WTC11 (cell line): ENCODE measurements at regions not wholly inside any gene's neighbourhood (a gene's known extent, or its start where the extent isn't known, plus 50 kb on each side); places are given as distances from the start of the nearest gene placed in this dataset.

Experiments used
- ATAC-seq: fragments of 200-7000 bp; cut with Tn5 transposase; 2 replicates; pipeline ENCODE4 v1.10.0; 2021; ENCODE audit warnings: mild to moderate bottlenecking, moderate library complexity
- CTCF ChIA-PET: fragments of 300-600 bp; sonication (Branson Sonifier 250); formaldehyde crosslinking; loops from one replicate; lab custom pipeline; 2021; ENCODE audit warnings: antibody characterized with exemption; lab: Charles Lee
- POLR2A ChIA-PET: fragments of 350-600 bp; sonication (Branson Sonifier 250); formaldehyde crosslinking; loops from one replicate; lab custom pipeline; 2021; ENCODE audit warnings: antibody characterized with exemption; lab: Charles Lee
- DNase-seq: peaks from one replicate; pipeline ENCODE4 v3.0.0; 2021; ENCODE audit warnings: low spot score
- H3K27ac Mint-ChIP-seq: 2 replicates; pipeline ENCODE4 v1.8.0; 2021; ENCODE audit warnings: mixed read lengths
- H3K27me3 Mint-ChIP-seq: 2 replicates; pipeline ENCODE4 v1.8.0; 2021; ENCODE audit warnings: low read depth, mild to moderate bottlenecking, moderate library complexity, mixed read lengths
- H3K36me3 Mint-ChIP-seq: 2 replicates; pipeline ENCODE4 v1.8.0; 2021; ENCODE audit warnings: mixed read lengths
- H3K4me1 Mint-ChIP-seq: 2 replicates; pipeline ENCODE4 v1.8.0; 2022; ENCODE audit warnings: mixed read lengths
- H3K4me3 Mint-ChIP-seq: 2 replicates; pipeline ENCODE4 v1.8.0; 2021; ENCODE audit warnings: mild to moderate bottlenecking, moderate library complexity, mixed read lengths
- H3K9me3 Mint-ChIP-seq: 2 replicates; pipeline ENCODE4 v1.8.0; 2021; ENCODE audit warnings: mixed read lengths
- CBFB ChIP-seq: sonication (generic); formaldehyde crosslinking; IDR thresholded peaks from 2 replicates; pipeline ENCODE4 v1.8.1; 2022; ENCODE audit warnings: mild to moderate bottlenecking, low read depth, missing genetic modification reagents
- ESRRA ChIP-seq: sonication (generic); formaldehyde crosslinking; IDR thresholded peaks from 2 replicates; pipeline ENCODE4 v1.8.1; 2022; ENCODE audit warnings: mild to moderate bottlenecking, missing genetic modification reagents, borderline replicate concordance
- ETV6 ChIP-seq: sonication (generic); formaldehyde crosslinking; IDR thresholded peaks from 2 replicates; pipeline ENCODE4 v1.8.1; 2022; ENCODE audit warnings: mild to moderate bottlenecking, missing genetic modification reagents
- FOXK1 ChIP-seq: sonication (generic); formaldehyde crosslinking; IDR thresholded peaks from 2 replicates; pipeline ENCODE4 v1.8.0; 2022; ENCODE audit warnings: mild to moderate bottlenecking, moderate library complexity, missing genetic modification reagents
- GTF2I ChIP-seq: fragments of 250-450 bp; sonication (Bioruptor Pico); conservative IDR thresholded peaks from 2 replicates; pipeline ENCODE4 v1.4.0; 2021; ENCODE audit warnings: mild to moderate bottlenecking
- KAT7 ChIP-seq: sonication (generic); formaldehyde crosslinking; IDR thresholded peaks from 2 replicates; pipeline ENCODE4 v1.8.1; 2023; ENCODE audit warnings: missing genetic modification reagents, mild to moderate bottlenecking, borderline replicate concordance
- NR3C1 ChIP-seq: sonication (generic); formaldehyde crosslinking; conservative IDR thresholded peaks from 2 replicates; pipeline ENCODE4 v1.8.1; 2023; ENCODE audit warnings: low read depth, mild to moderate bottlenecking, missing genetic modification reagents
- OVOL2 ChIP-seq: fragments of 250-450 bp; sonication (Bioruptor Pico); IDR thresholded peaks from 2 replicates; pipeline ENCODE4 v1.9.0; 2021; ENCODE audit warnings: mild to moderate bottlenecking, borderline replicate concordance
- SMAD3 ChIP-seq: sonication (generic); formaldehyde crosslinking; IDR thresholded peaks from 2 replicates; pipeline ENCODE4 v1.8.0; 2022; ENCODE audit warnings: missing genetic modification reagents, mild to moderate bottlenecking, borderline replicate concordance
- TEAD4 ChIP-seq: sonication (generic); formaldehyde crosslinking; IDR thresholded peaks from 2 replicates; pipeline ENCODE4 v1.8.0; 2022; ENCODE audit warnings: mild to moderate bottlenecking, missing genetic modification reagents
- ZNF121 ChIP-seq: sonication (generic); formaldehyde crosslinking; IDR thresholded peaks from 2 replicates; pipeline ENCODE4 v1.8.0; 2023; ENCODE audit warnings: missing genetic modification reagents
- ZNF232 ChIP-seq: sonication (generic); formaldehyde crosslinking; IDR thresholded peaks from 2 replicates; pipeline ENCODE4 v1.8.0; 2022; ENCODE audit warnings: mild to moderate bottlenecking, missing genetic modification reagents
- ZNF263 ChIP-seq: sonication (generic); formaldehyde crosslinking; IDR thresholded peaks from 2 replicates; pipeline ENCODE4 v1.8.1; 2022; ENCODE audit warnings: low read depth, mild to moderate bottlenecking, moderate library complexity, missing genetic modification reagents
- ZNF317 ChIP-seq: sonication (generic); formaldehyde crosslinking; IDR thresholded peaks from 2 replicates; pipeline ENCODE4 v1.8.1; 2023; ENCODE audit warnings: low read depth, mild to moderate bottlenecking, moderate library complexity, missing genetic modification reagents, borderline replicate concordance
- TF ChIP-seq, protein P1 (sequence below): sonication (generic); formaldehyde crosslinking; conservative IDR thresholded peaks from 2 replicates; pipeline ENCODE4 v1.8.1; 2022; ENCODE audit warnings: mild to moderate bottlenecking, missing genetic modification reagents
- TF ChIP-seq, protein P2 (sequence below): sonication (generic); formaldehyde crosslinking; IDR thresholded peaks from 2 replicates; pipeline ENCODE4 v1.8.1; 2022; ENCODE audit warnings: low read depth, missing genetic modification reagents, borderline replicate concordance
- TF ChIP-seq, protein P3 (sequence below): sonication (generic); formaldehyde crosslinking; IDR thresholded peaks from 2 replicates; pipeline ENCODE4 v1.8.0; 2022; ENCODE audit warnings: missing genetic modification reagents
- TF ChIP-seq, protein P4 (sequence below): sonication (generic); formaldehyde crosslinking; IDR thresholded peaks from 2 replicates; pipeline ENCODE4 v1.8.0; 2022; ENCODE audit warnings: mild to moderate bottlenecking, missing genetic modification reagents
- TF ChIP-seq, protein P5 (sequence below): fragments of 250-450 bp; sonication (Bioruptor Pico); IDR thresholded peaks from 2 replicates; pipeline ENCODE4 v1.9.0; 2021; ENCODE audit warnings: moderate library complexity, mild to moderate bottlenecking, inconsistent platforms, borderline replicate concordance
- TF ChIP-seq, protein P6 (sequence below): sonication (generic); formaldehyde crosslinking; IDR thresholded peaks from 2 replicates; pipeline ENCODE4 v1.8.1; 2023; ENCODE audit warnings: mild to moderate bottlenecking, missing genetic modification reagents, moderate library complexity

DNA sequence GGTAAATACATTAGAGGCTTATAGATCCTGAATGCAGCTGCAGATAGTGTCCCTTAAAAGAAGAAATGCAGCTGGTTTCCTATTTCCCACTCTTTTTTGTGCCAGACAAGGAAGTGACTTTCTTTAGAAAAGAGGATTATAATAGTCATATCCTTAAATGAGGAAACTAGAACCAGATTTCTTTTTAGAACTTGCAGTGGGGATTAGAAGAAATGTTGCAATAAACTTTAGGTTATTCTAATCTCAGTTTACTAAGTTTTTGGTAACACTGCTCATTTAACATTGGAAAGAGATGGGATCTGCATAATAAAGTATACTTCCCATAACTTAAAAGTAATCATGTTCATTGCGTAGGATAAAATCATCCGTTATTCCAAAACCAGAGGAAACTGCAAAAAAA, 101.9 kb downstream of the SLIT2 start:
- Mint-ChIP-seq H3K36me3 (no peaks in the 10 kb centered on the region), H3K9me3 (no peaks in the 10 kb centered on the region), H3K27me3 (no peaks in the 10 kb centered on the region), H3K27ac (no peak overlapping the region), H3K4me1 (peaks cover 33% of the 10 kb centered on the region), H3K4me3 (no peak overlapping the region)
- TF ChIP-seq CBFB (CRISPR knock-in tag) (no peak), TEAD4 (CRISPR knock-in tag) (no peak), ZNF317 (CRISPR knock-in tag) (no peak), KAT7 (CRISPR knock-in tag) (no peak), OVOL2 (no peak), ZNF232 (CRISPR knock-in tag) (no peak), ZNF263 (no peak)
- TF ChIP-seq, protein P1, sequence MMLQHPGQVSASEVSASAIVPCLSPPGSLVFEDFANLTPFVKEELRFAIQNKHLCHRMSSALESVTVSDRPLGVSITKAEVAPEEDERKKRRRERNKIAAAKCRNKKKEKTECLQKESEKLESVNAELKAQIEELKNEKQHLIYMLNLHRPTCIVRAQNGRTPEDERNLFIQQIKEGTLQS (CRISPR knock-in tag), result no peak
- TF ChIP-seq, protein P2, sequence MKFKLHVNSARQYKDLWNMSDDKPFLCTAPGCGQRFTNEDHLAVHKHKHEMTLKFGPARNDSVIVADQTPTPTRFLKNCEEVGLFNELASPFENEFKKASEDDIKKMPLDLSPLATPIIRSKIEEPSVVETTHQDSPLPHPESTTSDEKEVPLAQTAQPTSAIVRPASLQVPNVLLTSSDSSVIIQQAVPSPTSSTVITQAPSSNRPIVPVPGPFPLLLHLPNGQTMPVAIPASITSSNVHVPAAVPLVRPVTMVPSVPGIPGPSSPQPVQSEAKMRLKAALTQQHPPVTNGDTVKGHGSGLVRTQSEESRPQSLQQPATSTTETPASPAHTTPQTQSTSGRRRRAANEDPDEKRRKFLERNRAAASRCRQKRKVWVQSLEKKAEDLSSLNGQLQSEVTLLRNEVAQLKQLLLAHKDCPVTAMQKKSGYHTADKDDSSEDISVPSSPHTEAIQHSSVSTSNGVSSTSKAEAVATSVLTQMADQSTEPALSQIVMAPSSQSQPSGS (CRISPR knock-in tag), result no peak
- DNase-seq (no peak), ATAC-seq (no peak)
- ChIA-PET CTCF (no interaction called here), POLR2A (no interaction called here)

DNA sequence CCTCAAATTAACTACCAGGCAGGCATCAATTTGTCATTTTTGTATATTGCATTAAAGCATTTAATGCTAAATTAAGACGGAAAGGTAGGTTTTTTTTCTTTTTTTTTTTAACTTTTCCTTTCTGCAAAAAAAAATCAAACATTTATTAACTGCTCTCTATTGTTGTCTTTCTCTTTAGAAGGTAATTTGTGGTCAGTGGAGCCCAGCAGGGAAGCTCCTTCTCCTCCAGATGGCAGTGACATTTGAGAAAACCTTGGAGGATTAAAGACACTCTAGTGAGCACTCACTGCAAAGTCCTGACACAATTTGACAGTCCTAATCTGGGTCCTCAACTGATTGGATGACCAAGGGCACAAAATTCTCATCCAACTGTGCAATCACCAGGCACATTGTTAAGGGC, 102.4 kb downstream of the SLIT2 start:
- H3K27me3 Mint-ChIP-seq, result no peaks in the 10 kb centered on the region
- ChIA-PET POLR2A (no interaction called here), CTCF (interaction anchor here (0.7 kb wide), 1 partner anchor 63 kb away, joined by 3 read pairs; no protein-coding TSS in a partner anchor)
- no peaks in the 10 kb centered on the region for H3K36me3 Mint-ChIP-seq
- no peak overlapping the region for H3K4me3 Mint-ChIP-seq
- TF ChIP-seq ZNF232 (CRISPR knock-in tag) (no peak), CBFB (CRISPR knock-in tag) (no peak), GTF2I (CRISPR knock-in tag) (no peak), ESRRA (no peak), ETV6 (CRISPR knock-in tag) (no peak), SMAD3 (no peak), NR3C1 (CRISPR knock-in tag) (no peak), FOXK1 (CRISPR knock-in tag) (no peak)
- TF ChIP-seq, protein P3, sequence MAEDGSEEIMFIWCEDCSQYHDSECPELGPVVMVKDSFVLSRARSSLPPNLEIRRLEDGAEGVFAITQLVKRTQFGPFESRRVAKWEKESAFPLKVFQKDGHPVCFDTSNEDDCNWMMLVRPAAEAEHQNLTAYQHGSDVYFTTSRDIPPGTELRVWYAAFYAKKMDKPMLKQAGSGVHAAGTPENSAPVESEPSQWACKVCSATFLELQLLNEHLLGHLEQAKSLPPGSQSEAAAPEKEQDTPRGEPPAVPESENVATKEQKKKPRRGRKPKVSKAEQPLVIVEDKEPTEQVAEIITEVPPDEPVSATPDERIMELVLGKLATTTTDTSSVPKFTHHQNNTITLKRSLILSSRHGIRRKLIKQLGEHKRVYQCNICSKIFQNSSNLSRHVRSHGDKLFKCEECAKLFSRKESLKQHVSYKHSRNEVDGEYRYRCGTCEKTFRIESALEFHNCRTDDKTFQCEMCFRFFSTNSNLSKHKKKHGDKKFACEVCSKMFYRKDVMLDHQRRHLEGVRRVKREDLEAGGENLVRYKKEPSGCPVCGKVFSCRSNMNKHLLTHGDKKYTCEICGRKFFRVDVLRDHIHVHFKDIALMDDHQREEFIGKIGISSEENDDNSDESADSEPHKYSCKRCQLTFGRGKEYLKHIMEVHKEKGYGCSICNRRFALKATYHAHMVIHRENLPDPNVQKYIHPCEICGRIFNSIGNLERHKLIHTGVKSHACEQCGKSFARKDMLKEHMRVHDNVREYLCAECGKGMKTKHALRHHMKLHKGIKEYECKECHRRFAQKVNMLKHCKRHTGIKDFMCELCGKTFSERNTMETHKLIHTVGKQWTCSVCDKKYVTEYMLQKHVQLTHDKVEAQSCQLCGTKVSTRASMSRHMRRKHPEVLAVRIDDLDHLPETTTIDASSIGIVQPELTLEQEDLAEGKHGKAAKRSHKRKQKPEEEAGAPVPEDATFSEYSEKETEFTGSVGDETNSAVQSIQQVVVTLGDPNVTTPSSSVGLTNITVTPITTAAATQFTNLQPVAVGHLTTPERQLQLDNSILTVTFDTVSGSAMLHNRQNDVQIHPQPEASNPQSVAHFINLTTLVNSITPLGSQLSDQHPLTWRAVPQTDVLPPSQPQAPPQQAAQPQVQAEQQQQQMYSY, result no peak
- TF ChIP-seq, protein P4, sequence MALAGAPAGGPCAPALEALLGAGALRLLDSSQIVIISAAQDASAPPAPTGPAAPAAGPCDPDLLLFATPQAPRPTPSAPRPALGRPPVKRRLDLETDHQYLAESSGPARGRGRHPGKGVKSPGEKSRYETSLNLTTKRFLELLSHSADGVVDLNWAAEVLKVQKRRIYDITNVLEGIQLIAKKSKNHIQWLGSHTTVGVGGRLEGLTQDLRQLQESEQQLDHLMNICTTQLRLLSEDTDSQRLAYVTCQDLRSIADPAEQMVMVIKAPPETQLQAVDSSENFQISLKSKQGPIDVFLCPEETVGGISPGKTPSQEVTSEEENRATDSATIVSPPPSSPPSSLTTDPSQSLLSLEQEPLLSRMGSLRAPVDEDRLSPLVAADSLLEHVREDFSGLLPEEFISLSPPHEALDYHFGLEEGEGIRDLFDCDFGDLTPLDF (CRISPR knock-in tag), result no peak
- TF ChIP-seq, all 79 proteins: peak for 0
- ATAC-seq, result peak; percentile 71
- DNase-seq, result no peak
- H3K27ac Mint-ChIP-seq, result no peak overlapping the region
- no peaks in the 10 kb centered on the region for H3K9me3 Mint-ChIP-seq
- H3K4me1 Mint-ChIP-seq, result peaks cover 33% of the 10 kb centered on the region

DNA sequence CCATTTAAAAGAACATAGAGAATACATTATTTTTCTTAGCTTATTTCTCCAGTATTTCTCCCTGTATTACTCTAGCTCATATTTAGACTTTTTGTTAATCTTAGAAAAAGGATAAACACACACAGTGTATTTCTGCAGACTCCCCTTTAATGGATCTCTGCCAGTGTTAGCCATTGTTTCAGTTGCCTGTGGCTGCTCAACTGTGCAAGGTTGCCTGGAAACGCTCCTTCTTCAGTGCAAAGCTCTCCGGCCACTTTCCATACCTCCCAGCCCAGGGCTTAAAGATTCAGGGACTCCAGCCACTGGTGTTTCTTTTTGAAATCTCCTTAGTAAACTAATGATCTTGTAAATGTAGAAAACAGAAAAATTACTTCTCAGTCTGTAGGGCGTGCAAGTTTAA, 104.9 kb downstream of the SLIT2 start:
- no peaks in the 10 kb centered on the region for H3K36me3 Mint-ChIP-seq

More for the DNA sequence above, 104.9 kb downstream of the SLIT2 start:
- Mint-ChIP-seq H3K4me1 (peaks cover 30% of the 10 kb centered on the region), H3K4me3 (no peak overlapping the region), H3K27me3 (no peaks in the 10 kb centered on the region), H3K27ac (no peak overlapping the region), H3K9me3 (no peaks in the 10 kb centered on the region)
- ChIA-PET POLR2A (no interaction called here), CTCF (no interaction called here)
- DNase-seq (no peak), ATAC-seq (peak; percentile 39)
- TF ChIP-seq, protein P5, sequence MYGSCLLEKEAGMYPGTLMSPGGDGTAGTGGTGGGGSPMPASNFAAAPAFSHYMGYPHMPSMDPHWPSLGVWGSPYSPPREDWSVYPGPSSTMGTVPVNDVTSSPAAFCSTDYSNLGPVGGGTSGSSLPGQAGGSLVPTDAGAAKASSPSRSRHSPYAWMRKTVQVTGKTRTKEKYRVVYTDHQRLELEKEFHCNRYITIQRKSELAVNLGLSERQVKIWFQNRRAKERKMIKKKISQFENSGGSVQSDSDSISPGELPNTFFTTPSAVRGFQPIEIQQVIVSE, result no peak
- no peak for TF ChIP-seq ESRRA
- no peak for TF ChIP-seq OVOL2
- no peak for TF ChIP-seq ZNF121
- TF ChIP-seq, protein P6, sequence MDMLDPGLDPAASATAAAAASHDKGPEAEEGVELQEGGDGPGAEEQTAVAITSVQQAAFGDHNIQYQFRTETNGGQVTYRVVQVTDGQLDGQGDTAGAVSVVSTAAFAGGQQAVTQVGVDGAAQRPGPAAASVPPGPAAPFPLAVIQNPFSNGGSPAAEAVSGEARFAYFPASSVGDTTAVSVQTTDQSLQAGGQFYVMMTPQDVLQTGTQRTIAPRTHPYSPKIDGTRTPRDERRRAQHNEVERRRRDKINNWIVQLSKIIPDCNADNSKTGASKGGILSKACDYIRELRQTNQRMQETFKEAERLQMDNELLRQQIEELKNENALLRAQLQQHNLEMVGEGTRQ (CRISPR knock-in tag), result no peak
